Spleen (tissue), 7 donors: ENCODE measurements at regions not wholly inside any gene's neighbourhood (a gene's known extent, or its start where the extent isn't known, plus 50 kb on each side); places are given as distances from the start of the nearest gene placed in this dataset.

Source experiments
- POLR2A ChIP-seq, 3 donors: fragments of 450-650 bp; IDR thresholded peaks; one replicate each; pipeline ENCODE4 v1.5.1; 2017; ENCODE audit warnings: antibody characterized with exemption in 3 of 3, mild to moderate bottlenecking in 1 of 3
- TF ChIP-seq, protein P1 (sequence below), 11 experiments: fragments of 200-600 bp in 7 of 11; fragments of 450-650 bp in 4 of 11; sonication (generic) in 4 of 11; IDR thresholded peaks in 8 of 11; conservative IDR thresholded peaks in 3 of 11; 1 replicate in 7 of 11; 2 replicates in 4 of 11; pipeline versions ENCODE4 v1.4.0 to v1.8.0; 2016 to 2021; ENCODE audit warnings: antibody characterized with exemption in 11 of 11, inconsistent platforms in 4 of 11, mild to moderate bottlenecking in 1 of 11
- donor health status: DM: no; HTN: no; CAD: no; lungs with moderate emphysema.
- donor health status: DM: no; HTN: no; CAD: no.
- donor health status: DM: no; HTN: no; CAD: no.

DNA sequence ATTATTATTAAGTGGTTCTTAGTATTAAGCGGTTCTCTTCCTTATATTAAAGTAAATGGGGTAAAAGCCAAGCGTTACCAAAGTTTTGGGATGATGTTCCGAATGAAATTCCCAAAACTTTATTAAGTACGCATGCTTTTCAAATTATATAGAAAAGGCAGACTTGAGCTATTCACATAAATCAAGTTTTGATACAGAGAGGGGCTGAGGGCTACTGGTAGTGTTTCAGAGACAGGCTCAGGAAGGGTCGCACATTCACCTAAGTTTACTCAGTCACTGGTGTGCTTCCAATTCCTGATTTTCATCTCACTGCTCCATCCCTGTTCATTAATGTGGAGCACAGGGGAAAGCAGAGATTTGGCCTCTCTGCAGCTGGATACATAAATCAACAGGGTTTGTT lies 652.2 kb downstream of the QKI start:
- TF ChIP-seq, protein P1, sequence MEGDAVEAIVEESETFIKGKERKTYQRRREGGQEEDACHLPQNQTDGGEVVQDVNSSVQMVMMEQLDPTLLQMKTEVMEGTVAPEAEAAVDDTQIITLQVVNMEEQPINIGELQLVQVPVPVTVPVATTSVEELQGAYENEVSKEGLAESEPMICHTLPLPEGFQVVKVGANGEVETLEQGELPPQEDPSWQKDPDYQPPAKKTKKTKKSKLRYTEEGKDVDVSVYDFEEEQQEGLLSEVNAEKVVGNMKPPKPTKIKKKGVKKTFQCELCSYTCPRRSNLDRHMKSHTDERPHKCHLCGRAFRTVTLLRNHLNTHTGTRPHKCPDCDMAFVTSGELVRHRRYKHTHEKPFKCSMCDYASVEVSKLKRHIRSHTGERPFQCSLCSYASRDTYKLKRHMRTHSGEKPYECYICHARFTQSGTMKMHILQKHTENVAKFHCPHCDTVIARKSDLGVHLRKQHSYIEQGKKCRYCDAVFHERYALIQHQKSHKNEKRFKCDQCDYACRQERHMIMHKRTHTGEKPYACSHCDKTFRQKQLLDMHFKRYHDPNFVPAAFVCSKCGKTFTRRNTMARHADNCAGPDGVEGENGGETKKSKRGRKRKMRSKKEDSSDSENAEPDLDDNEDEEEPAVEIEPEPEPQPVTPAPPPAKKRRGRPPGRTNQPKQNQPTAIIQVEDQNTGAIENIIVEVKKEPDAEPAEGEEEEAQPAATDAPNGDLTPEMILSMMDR (IDR thresholded peaks at IDR 0.05 in 8 of 11, conservative IDR thresholded peaks at IDR 0.05 in 3 of 11) = no peak
- TF ChIP-seq POLR2A (IDR thresholded peaks at IDR 0.05) = no peak
